Kidney capillary endothelial cell (primary cell): ENCODE measurements at regions not wholly inside any gene's neighbourhood (a gene's known extent, or its start where the extent isn't known, plus 50 kb on each side); places are given as distances from the start of the nearest gene placed in this dataset.
A peak's percentile ranks its signal among the peaks of the same experiment; 100 is the strongest.

Experiments used
- DNase-seq: peaks from one replicate; pipeline ENCODE4 v3.0.0-alpha.2; 2018; ENCODE audit warnings: low spot score

- no peak for DNase-seq
Observed at GRCh38 chr10:4482659-4483058, 343.3 kb upstream of the AKR1E2 start.

GRCh38 chr10:4481192-4481591, 344.8 kb upstream of the AKR1E2 start:
- DNase-seq, result no peak

- DNase-seq, result no peak
Observed at GRCh38 chr10:4479342-4479741, 346.7 kb upstream of the AKR1E2 start.

GRCh38 chr10:4477664-4478063, 348.3 kb upstream of the AKR1E2 start:
- DNase-seq, result no peak

- DNase-seq, result no peak
Observed at GRCh38 chr10:4475827-4476490, 350.0 kb upstream of the AKR1E2 start.

GRCh38 chr10:4474829-4475228, 351.2 kb upstream of the AKR1E2 start:
- no peak for DNase-seq

GRCh38 chr10:4473977-4474376, 352.0 kb upstream of the AKR1E2 start:
- no peak for DNase-seq

GRCh38 chr10:4472190-4472904, 353.7 kb upstream of the AKR1E2 start:
- DNase-seq, result no peak

- peak; percentile 6 for DNase-seq
Observed at GRCh38 chr10:4470231-4470835, 355.7 kb upstream of the AKR1E2 start.

- DNase-seq, result no peak
Observed at GRCh38 chr10:4467481-4467880, 358.5 kb upstream of the AKR1E2 start.

- no peak for DNase-seq
Observed at GRCh38 chr10:4460267-4460666, 365.7 kb upstream of the AKR1E2 start.

- no peak for DNase-seq
Observed at GRCh38 chr10:4459531-4459930, 366.5 kb upstream of the AKR1E2 start.

- DNase-seq, result no peak
Observed at GRCh38 chr10:4457597-4457996, 368.4 kb upstream of the AKR1E2 start.

- no peak for DNase-seq
Observed at GRCh38 chr10:4456776-4457175, 369.2 kb upstream of the AKR1E2 start.

GRCh38 chr10:4456279-4456678, 369.7 kb upstream of the AKR1E2 start:
- DNase-seq, result no peak

GRCh38 chr10:4453950-4454349, 372.1 kb upstream of the AKR1E2 start:
- no peak for DNase-seq

- no peak for DNase-seq
Observed at GRCh38 chr10:4453276-4453675, 372.7 kb upstream of the AKR1E2 start.

GRCh38 chr10:4450981-4451908, 374.8 kb upstream of the AKR1E2 start:
- peak; percentile 16 for DNase-seq

- no peak for DNase-seq
Observed at GRCh38 chr10:4450169-4450568, 375.8 kb upstream of the AKR1E2 start.

GRCh38 chr10:4448030-4448429, 378.0 kb upstream of the AKR1E2 start:
- DNase-seq, result no peak

- DNase-seq, result no peak
Observed at GRCh38 chr10:4443419-4443818, 382.6 kb upstream of the AKR1E2 start.

GRCh38 chr10:4442296-4442695, 383.7 kb upstream of the AKR1E2 start:
- no peak for DNase-seq
